IPS-15b (cell line): ENCODE measurements at regions not wholly inside any gene's neighbourhood (a gene's known extent, or its start where the extent isn't known, plus 50 kb on each side); places are given as distances from the start of the nearest gene placed in this dataset.
"Not testable (repeated sequence)": the region's sequence is repeated elsewhere in the genome, so short reads cannot be mapped to it uniquely, and the experiment has no call there.

Source experiments
- H3K27me3 ChIP-seq: one replicate; pipeline ENCODE4 v1.6.1; 2013; ENCODE audit warnings: low read length; ENCODE audit not compliant: control insufficient read depth, insufficient read depth
- H3K36me3 ChIP-seq: one replicate; pipeline ENCODE4 v1.6.1; 2013; ENCODE audit warnings: low read length; ENCODE audit not compliant: control insufficient read depth, insufficient read depth
- H3K4me1 ChIP-seq: one replicate; pipeline ENCODE4 v1.6.1; 2013; ENCODE audit warnings: mild to moderate bottlenecking, low read length; ENCODE audit not compliant: control insufficient read depth, insufficient read depth
- H3K4me3 ChIP-seq: one replicate; pipeline ENCODE4 v1.5.1; 2013; ENCODE audit warnings: low read depth, low read length
- H3K9ac ChIP-seq: one replicate; pipeline ENCODE4 v1.6.1; 2013; ENCODE audit warnings: low read depth, mild to moderate bottlenecking, low read length
- H3K9me3 ChIP-seq: one replicate; pipeline ENCODE4 v1.6.1; 2013; ENCODE audit warnings: mild to moderate bottlenecking, low read length; ENCODE audit not compliant: control insufficient read depth, insufficient read depth

- Histone ChIP-seq H3K4me3 (no peak overlapping the region), H3K4me1 (no peaks in the 10 kb centered on the region), H3K36me3 (no peaks in the 10 kb centered on the region), H3K27me3 (no peaks in the 10 kb centered on the region), H3K9ac (no peak overlapping the region), H3K9me3 (no peaks in the 10 kb centered on the region)
Observed at GRCh38 chrX:106220177-106220576, 52.1 kb downstream of the PWWP3B start.

GRCh38 chrX:106243376-106243775 is 75.3 kb downstream of the PWWP3B start:
- Histone ChIP-seq H3K36me3 (no peaks in the 10 kb centered on the region), H3K4me1 (no peaks in the 10 kb centered on the region), H3K9ac (no peak overlapping the region), H3K4me3 (no peak overlapping the region), H3K27me3 (no peaks in the 10 kb centered on the region), H3K9me3 (no peaks in the 10 kb centered on the region)

- H3K4me3 ChIP-seq = no peak overlapping the region
- no peaks in the 10 kb centered on the region for H3K9me3 ChIP-seq
- H3K27me3 ChIP-seq = no peaks in the 10 kb centered on the region
- no peaks in the 10 kb centered on the region for H3K4me1 ChIP-seq
- H3K36me3 ChIP-seq = no peaks in the 10 kb centered on the region
- no peak overlapping the region for H3K9ac ChIP-seq
Observed at GRCh38 chrX:106246511-106246910, 78.4 kb downstream of the PWWP3B start.

GRCh38 chrX:106247162-106247561 is 79.1 kb downstream of the PWWP3B start:
- Histone ChIP-seq H3K9ac (no peak overlapping the region), H3K9me3 (no peaks in the 10 kb centered on the region), H3K4me1 (no peaks in the 10 kb centered on the region), H3K36me3 (no peaks in the 10 kb centered on the region), H3K4me3 (no peak overlapping the region), H3K27me3 (no peaks in the 10 kb centered on the region)

GRCh38 chrX:106249706-106250379 is 81.7 kb downstream of the PWWP3B start:
- Histone ChIP-seq H3K4me3 (no peak overlapping the region), H3K9ac (no peak overlapping the region), H3K27me3 (no peaks in the 10 kb centered on the region), H3K9me3 (no peaks in the 10 kb centered on the region), H3K36me3 (no peaks in the 10 kb centered on the region), H3K4me1 (no peaks in the 10 kb centered on the region)

GRCh38 chrX:106263817-106264216 is 95.7 kb downstream of the PWWP3B start:
- no peak overlapping the region for H3K9ac ChIP-seq
- no peak overlapping the region for H3K4me3 ChIP-seq
- H3K4me1 ChIP-seq = no peaks in the 10 kb centered on the region
- H3K9me3 ChIP-seq = no peaks in the 10 kb centered on the region
- H3K27me3 ChIP-seq = no peaks in the 10 kb centered on the region
- no peaks in the 10 kb centered on the region for H3K36me3 ChIP-seq

GRCh38 chrX:106273947-106274587 is 106.0 kb downstream of the PWWP3B start:
- H3K9me3 ChIP-seq, H3K27me3 ChIP-seq, H3K9ac ChIP-seq, H3K4me1 ChIP-seq, H3K4me3 ChIP-seq, H3K36me3 ChIP-seq: not testable (repeated sequence)

GRCh38 chrX:106275172-106275571 is 107.1 kb downstream of the PWWP3B start:
- not testable (repeated sequence) for H3K9me3 ChIP-seq, H3K36me3 ChIP-seq, H3K27me3 ChIP-seq, H3K4me1 ChIP-seq, H3K9ac ChIP-seq, H3K4me3 ChIP-seq

GRCh38 chrX:106278951-106279350 is 110.8 kb downstream of the PWWP3B start:
- Histone ChIP-seq H3K4me1 (no peaks in the 10 kb centered on the region), H3K9me3 (no peaks in the 10 kb centered on the region), H3K9ac (no peak overlapping the region), H3K36me3 (no peaks in the 10 kb centered on the region), H3K27me3 (no peaks in the 10 kb centered on the region), H3K4me3 (no peak overlapping the region)

- H3K4me1 ChIP-seq = no peaks in the 10 kb centered on the region
- H3K4me3 ChIP-seq = no peak overlapping the region
- H3K27me3 ChIP-seq = no peaks in the 10 kb centered on the region
- H3K36me3 ChIP-seq = no peaks in the 10 kb centered on the region
- no peak overlapping the region for H3K9ac ChIP-seq
- H3K9me3 ChIP-seq = no peaks in the 10 kb centered on the region
Observed at GRCh38 chrX:106281383-106281782, 113.3 kb downstream of the PWWP3B start.

- H3K4me3 ChIP-seq = no peak overlapping the region
- no peaks in the 10 kb centered on the region for H3K36me3 ChIP-seq
- no peaks in the 10 kb centered on the region for H3K27me3 ChIP-seq
Observed at GRCh38 chrX:106283841-106284240, 115.7 kb downstream of the PWWP3B start.

GRCh38 chrX:106284431-106285025 is 116.4 kb downstream of the PWWP3B start:
- Histone ChIP-seq H3K27me3 (no peaks in the 10 kb centered on the region), H3K9ac (no peak overlapping the region), H3K4me3 (no peak overlapping the region), H3K36me3 (no peaks in the 10 kb centered on the region), H3K4me1 (no peaks in the 10 kb centered on the region), H3K9me3 (no peaks in the 10 kb centered on the region)

More at GRCh38 chrX:106283841-106284240, 115.7 kb downstream of the PWWP3B start:
- Histone ChIP-seq H3K4me1 (no peaks in the 10 kb centered on the region), H3K9me3 (no peaks in the 10 kb centered on the region), H3K9ac (no peak overlapping the region)
